Brain microvascular endothelial cell (primary cell): ENCODE measurements at regions not wholly inside any gene's neighbourhood (a gene's known extent, or its start where the extent isn't known, plus 50 kb on each side); places are given as distances from the start of the nearest gene placed in this dataset.
"Not testable (repeated sequence)": the region's sequence is repeated elsewhere in the genome, so short reads cannot be mapped to it uniquely, and the experiment has no call there.

ENCODE experiments used
- DNase-seq: peaks from one replicate; pipeline ENCODE4 v3.0.0-alpha.2; 2020
- H3K27ac ChIP-seq: fragments of 250-450 bp; sonication (Bioruptor Pico); 2 replicates; pipeline ENCODE4 v1.5.1; 2020; ENCODE audit warnings: mild to moderate bottlenecking, moderate library complexity
- H3K27me3 ChIP-seq: fragments of 250-450 bp; sonication (Bioruptor Pico); replicated peaks from 2 replicates; pipeline ENCODE4 v1.5.1; 2020; ENCODE audit warnings: mild to moderate bottlenecking
- H3K36me3 ChIP-seq: fragments of 250-450 bp; sonication (Bioruptor Pico); replicated peaks from 2 replicates; pipeline ENCODE4 v1.5.1; 2020; ENCODE audit warnings: mild to moderate bottlenecking
- H3K4me3 ChIP-seq: 2 replicates; pipeline ENCODE4 v1.5.1; 2011; ENCODE audit warnings: low read depth, mild to moderate bottlenecking, control low read depth, low read length, moderate library complexity
- CTCF ChIP-seq: IDR thresholded peaks from 2 replicates; pipeline ENCODE4 v1.5.1; 2011; ENCODE audit warnings: low read depth, mild to moderate bottlenecking, moderate library complexity, low read length, control low read depth, inconsistent platforms; ENCODE audit errors: missing control alignments
- in situ Hi-C: cut with HindIII; loops from 2 replicates; pipeline ENCODE4 v1.10.0; 2017; ENCODE audit warnings: low sequenced_read_pairs, low pct_ligation_motif_present

DNA sequence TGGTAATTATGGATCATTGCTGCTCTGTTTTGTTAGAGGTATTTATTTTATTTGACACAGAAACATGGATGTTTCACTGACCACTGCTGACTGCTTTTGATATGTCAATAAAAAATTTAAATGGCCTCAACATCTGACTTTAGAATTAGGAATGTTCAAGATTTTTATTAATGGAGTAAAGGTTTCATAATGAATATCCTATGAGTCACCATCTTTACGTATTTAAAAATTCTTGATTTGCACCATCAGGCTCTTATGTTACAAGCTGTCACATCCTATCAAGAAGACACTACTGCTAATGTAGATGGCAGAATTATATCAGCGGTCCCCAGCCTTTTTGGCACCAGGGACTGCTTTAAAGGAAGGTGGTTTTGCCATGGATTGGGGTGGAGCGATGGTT lies 578.7 kb upstream of the NRP1 start:
- no peak for TF ChIP-seq CTCF
- Histone ChIP-seq H3K4me3 (no peak overlapping the region), H3K27ac (no peak overlapping the region), H3K36me3 (no peaks in the 10 kb centered on the region), H3K27me3 (no peaks in the 10 kb centered on the region)
- in situ Hi-C loops, result no loop called here
- no peak for DNase-seq

GRCh38 chr10:33909476-33909875 lies 575.0 kb upstream of the NRP1 start:
- in situ Hi-C loops, DNase-seq, H3K27me3 ChIP-seq: not testable (repeated sequence)

DNA sequence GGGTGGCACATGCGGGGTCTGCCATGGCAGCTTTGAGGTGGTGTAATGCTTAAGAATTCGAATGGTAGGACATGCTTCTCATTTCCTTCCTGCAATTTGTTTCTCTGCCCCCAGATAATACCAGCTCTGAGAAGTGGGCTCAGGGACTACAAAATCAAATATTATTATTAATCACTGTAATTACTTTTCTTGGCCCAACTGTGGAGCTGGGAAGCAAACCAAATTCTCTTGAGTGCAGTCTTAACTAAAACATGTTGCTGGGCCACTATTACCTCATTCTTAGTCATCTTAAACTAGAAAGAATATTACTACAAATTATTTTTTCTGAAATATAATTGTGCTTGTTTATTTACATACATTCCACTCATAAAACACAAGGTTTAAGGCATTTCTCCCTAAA lies 566.7 kb upstream of the NRP1 start:
- DNase-seq, result peak; percentile 57
- H3K27ac ChIP-seq, result peak overlapping the region; percentile 37
- no peak overlapping the region for H3K4me3 ChIP-seq
- H3K36me3 ChIP-seq, result no peaks in the 10 kb centered on the region
- no peak for TF ChIP-seq CTCF
- no peaks in the 10 kb centered on the region for H3K27me3 ChIP-seq
- in situ Hi-C loops, result no loop called here

More at GRCh38 chr10:33909476-33909875, 575.0 kb upstream of the NRP1 start:
- H3K27ac ChIP-seq, H3K4me3 ChIP-seq, H3K36me3 ChIP-seq: not testable (repeated sequence)

DNA sequence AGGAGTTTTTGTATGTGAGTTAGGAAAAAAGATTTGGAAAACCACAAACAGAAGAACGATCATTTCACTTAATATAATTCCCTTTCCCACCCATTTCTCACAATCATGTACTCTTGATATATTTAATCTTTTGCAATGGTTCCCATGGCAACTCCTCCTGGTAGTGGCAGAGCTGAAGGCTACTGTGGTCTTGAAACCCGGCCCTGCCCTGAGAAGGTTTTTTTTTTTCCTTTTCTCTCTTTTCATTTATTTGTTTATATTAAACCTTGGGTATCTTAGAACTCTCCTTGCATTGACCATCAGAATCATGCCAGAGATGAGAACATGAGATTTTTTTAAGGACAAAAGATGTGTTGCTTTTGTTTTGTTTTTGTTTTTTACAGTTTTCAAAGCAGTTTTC lies 566.1 kb upstream of the NRP1 start:
- no peak for TF ChIP-seq CTCF
- Histone ChIP-seq H3K27ac (peak overlapping the region; percentile 37), H3K36me3 (no peaks in the 10 kb centered on the region), H3K4me3 (no peak overlapping the region), H3K27me3 (no peaks in the 10 kb centered on the region)
- DNase-seq, result peak; percentile 52
- in situ Hi-C loops, result no loop called here

GRCh38 chr10:33899578-33900531 lies 565.4 kb upstream of the NRP1 start:
- H3K36me3 ChIP-seq, result no peaks in the 10 kb centered on the region
- DNase-seq, result no peak
- TF ChIP-seq CTCF, result no peak
- in situ Hi-C loops, result no loop called here
- H3K27me3 ChIP-seq, result no peaks in the 10 kb centered on the region
- no peak overlapping the region for H3K27ac ChIP-seq
- H3K4me3 ChIP-seq, result no peak overlapping the region

DNA sequence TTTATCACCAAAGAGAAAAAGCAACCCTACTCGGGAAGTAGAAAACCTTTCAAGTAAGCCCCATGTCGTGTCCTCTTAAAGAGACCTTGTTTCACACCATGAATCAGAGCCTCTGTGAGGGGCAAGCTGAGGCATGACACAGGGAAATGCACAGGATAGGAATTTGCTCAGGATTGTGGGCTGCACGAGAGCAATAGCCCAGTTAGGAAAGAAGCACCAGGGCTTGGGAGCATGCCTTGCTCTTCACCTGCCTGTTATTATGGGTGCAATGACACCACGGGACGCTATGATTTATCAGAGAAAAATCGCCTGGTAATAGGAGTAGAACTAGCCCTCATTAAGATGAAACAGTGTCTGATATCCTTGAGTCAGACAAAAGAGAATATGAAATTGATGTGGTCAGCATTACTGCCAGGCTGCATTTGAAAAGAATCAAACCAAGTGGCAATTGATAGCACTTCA lies 562.9 kb upstream of the NRP1 start:
- DNase-seq, result peak; percentile 46
- H3K27me3 ChIP-seq, result no peaks in the 10 kb centered on the region
- no peak overlapping the region for H3K27ac ChIP-seq
- no peak overlapping the region for H3K4me3 ChIP-seq
- no peaks in the 10 kb centered on the region for H3K36me3 ChIP-seq
- in situ Hi-C loops, result no loop called here
- TF ChIP-seq CTCF, result no peak
